ENCODE measurements at regions not wholly inside any gene's neighbourhood (a gene's known extent, or its start where the extent isn't known, plus 50 kb on each side); places are given as distances from the start of the nearest gene placed in this dataset.

GRCh38 chr6:134642819-134643218 is 307.1 kb downstream of the ALDH8A1 start:
- TF ChIP-seq CTCF (conservative IDR thresholded peaks at IDR 0.05; ENCODE audit: low read length) (no peak), EZH2phosphoT487 (IDR thresholded peaks at IDR 0.05; ENCODE audit: borderline replicate concordance) (no peak)

Measured in Loucy (cell line).